Large intestine (tissue), 3 donors: ENCODE measurements at regions not wholly inside any gene's neighbourhood (a gene's known extent, or its start where the extent isn't known, plus 50 kb on each side); places are given as distances from the start of the nearest gene placed in this dataset.

Experiments used
- DNase-seq, 2 donors: peaks; one replicate each; pipeline versions ENCODE4 v3.0.0 to v3.0.0-alpha.2; 2013
- H3K27ac ChIP-seq: one replicate; pipeline ENCODE4 v1.5.1; 2013; ENCODE audit warnings: low read length
- H3K27me3 ChIP-seq: 2 replicates; pipeline ENCODE4 v1.6.1; 2013; ENCODE audit warnings: low read length; ENCODE audit not compliant: control insufficient read depth, insufficient read depth
- H3K36me3 ChIP-seq: 2 replicates; pipeline ENCODE4 v1.6.1; 2013; ENCODE audit warnings: low read length; ENCODE audit not compliant: control insufficient read depth, insufficient read depth
- H3K4me1 ChIP-seq: one replicate; pipeline ENCODE4 v1.6.1; 2013; ENCODE audit warnings: low read length; ENCODE audit not compliant: control insufficient read depth, insufficient read depth
- H3K4me3 ChIP-seq: one replicate; pipeline ENCODE4 v1.5.1; 2013; ENCODE audit warnings: low read length
- H3K9me3 ChIP-seq: one replicate; pipeline ENCODE4 v1.6.1; 2013; ENCODE audit warnings: mild to moderate bottlenecking, low read depth, low read length, moderate library complexity; ENCODE audit not compliant: control insufficient read depth
- WGBS: methylation state at CpG from one replicate; pipeline ENCODE4 v1.1.5; 2013; ENCODE audit warnings: low lambda C conversion rate; ENCODE audit not compliant: insufficient coverage; 5-methylcytosine and 5-hydroxymethylcytosine counted together

DNA sequence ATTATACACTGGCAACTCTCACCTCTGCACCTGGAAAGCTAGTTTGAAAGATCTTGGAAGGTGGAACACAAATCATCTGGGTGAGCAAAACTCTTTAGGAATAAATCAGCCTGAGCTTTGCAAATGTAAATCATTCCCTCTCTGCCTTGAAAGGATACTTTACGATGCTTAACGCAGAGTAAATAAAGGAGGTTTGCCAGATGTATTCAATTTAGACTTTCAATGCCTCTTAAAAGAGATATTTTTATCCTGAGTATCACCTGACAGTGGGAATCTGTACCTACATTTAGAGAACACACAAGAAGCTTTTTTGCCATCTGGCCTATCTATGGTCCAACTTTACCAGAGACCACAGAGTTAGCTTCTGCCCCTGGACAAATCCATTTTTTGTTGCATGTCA lies 983.2 kb upstream of the CDH2 start:
- Histone ChIP-seq H3K36me3 (no peaks in the 10 kb centered on the region), H3K4me3 (no peak overlapping the region), H3K4me1 (no peaks in the 10 kb centered on the region), H3K9me3 (no peaks in the 10 kb centered on the region), H3K27ac (no peak overlapping the region), H3K27me3 (no peaks in the 10 kb centered on the region)
- no peak for DNase-seq
- no CpG with 5 or more reads among the region's 2 CpGs for WGBS

DNA sequence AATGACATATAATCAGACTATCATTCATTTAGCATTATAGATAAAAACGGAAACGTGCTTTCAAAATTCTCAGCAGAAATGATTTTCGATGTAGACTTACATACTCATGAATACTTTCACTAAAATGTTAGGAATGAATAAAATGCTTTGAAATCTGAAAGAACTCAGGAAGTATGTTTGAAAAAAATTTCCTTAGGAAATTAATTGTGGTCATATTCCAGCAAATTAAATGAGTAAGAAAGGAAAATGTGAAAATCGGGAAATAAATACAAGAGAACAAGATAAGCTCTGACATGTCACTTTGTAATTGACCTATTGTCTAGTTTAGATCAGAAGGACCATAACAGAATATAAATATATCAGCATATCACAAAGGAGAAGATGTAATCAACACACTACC lies 981.0 kb upstream of the CDH2 start:
- DNase-seq: no peak
- WGBS: 94% methylated on average over 4 of the region's 4 CpGs
- no peak overlapping the region for H3K27ac ChIP-seq

DNA sequence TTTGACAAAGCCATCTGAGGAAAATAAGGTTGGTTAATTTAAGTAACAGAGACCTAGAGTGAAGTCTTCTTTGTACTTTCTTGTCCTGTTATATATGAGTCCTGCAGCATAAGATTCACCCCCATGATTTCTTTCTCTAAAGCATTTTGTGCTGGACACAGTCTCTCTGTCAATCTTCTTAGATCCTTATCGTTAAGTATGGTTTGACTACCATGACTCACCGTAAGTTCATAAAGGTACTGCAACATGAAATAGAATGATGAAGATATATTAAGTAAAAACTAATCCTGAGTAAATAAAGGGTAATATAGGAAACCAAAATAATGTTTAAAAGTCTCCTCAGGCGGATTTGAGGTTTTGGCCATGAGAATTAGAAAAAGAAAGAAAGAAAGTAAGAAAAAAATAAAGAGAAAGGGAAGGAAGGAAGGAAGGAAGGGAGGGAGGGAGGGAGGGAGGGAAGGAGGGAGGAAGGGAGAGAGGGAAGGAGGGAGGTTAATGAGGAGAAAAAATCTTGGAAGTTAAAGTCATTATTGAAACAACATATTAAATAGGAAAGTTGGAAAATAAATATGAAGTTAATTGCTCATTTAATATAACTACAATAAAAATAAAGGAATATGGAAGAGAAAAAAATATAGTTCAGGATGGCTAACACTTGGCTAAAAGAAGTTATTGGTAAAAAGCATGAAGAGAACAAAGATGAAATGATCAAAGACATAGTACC lies 980.3 kb upstream of the CDH2 start:
- Histone ChIP-seq H3K4me1 (no peaks in the 10 kb centered on the region), H3K27me3 (no peaks in the 10 kb centered on the region), H3K9me3 (peaks cover 3% of the 10 kb centered on the region), H3K27ac (no peak overlapping the region), H3K36me3 (no peaks in the 10 kb centered on the region), H3K4me3 (no peak overlapping the region)
- WGBS: 80% methylated on average over 3 of the region's 3 CpGs
- DNase-seq: no peak

More for the DNA sequence above, 981.0 kb upstream of the CDH2 start:
- H3K9me3 ChIP-seq: peaks cover 3% of the 10 kb centered on the region
- H3K4me1 ChIP-seq: no peaks in the 10 kb centered on the region
- H3K27me3 ChIP-seq: no peaks in the 10 kb centered on the region
- no peak overlapping the region for H3K4me3 ChIP-seq
- H3K36me3 ChIP-seq: no peaks in the 10 kb centered on the region

DNA sequence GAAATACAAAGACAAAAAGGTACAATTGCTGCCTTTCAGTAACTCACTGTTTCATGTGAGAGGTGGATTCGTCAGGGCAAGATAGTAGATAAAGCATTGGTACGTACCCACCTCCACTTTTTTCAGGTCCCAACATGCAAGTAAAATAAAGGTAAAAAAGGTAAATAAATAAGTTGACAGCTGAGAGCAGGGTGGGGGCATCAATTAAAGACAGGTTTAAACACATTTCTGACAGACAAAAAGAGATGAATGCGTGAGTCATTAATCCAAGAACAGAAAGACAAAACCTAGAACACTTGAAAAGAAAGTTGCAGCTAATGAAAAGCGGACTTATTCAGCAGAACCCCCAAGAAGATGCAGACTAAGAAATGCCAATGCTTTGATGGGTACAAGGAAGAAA lies 979.6 kb upstream of the CDH2 start:
- no peak overlapping the region for H3K4me3 ChIP-seq
- peaks cover 3% of the 10 kb centered on the region for H3K9me3 ChIP-seq
- H3K27me3 ChIP-seq: no peaks in the 10 kb centered on the region
- no peak overlapping the region for H3K27ac ChIP-seq
- no peak for DNase-seq
- H3K36me3 ChIP-seq: no peaks in the 10 kb centered on the region
- WGBS: 93% methylated on average over 3 of the region's 4 CpGs
- H3K4me1 ChIP-seq: no peaks in the 10 kb centered on the region

DNA sequence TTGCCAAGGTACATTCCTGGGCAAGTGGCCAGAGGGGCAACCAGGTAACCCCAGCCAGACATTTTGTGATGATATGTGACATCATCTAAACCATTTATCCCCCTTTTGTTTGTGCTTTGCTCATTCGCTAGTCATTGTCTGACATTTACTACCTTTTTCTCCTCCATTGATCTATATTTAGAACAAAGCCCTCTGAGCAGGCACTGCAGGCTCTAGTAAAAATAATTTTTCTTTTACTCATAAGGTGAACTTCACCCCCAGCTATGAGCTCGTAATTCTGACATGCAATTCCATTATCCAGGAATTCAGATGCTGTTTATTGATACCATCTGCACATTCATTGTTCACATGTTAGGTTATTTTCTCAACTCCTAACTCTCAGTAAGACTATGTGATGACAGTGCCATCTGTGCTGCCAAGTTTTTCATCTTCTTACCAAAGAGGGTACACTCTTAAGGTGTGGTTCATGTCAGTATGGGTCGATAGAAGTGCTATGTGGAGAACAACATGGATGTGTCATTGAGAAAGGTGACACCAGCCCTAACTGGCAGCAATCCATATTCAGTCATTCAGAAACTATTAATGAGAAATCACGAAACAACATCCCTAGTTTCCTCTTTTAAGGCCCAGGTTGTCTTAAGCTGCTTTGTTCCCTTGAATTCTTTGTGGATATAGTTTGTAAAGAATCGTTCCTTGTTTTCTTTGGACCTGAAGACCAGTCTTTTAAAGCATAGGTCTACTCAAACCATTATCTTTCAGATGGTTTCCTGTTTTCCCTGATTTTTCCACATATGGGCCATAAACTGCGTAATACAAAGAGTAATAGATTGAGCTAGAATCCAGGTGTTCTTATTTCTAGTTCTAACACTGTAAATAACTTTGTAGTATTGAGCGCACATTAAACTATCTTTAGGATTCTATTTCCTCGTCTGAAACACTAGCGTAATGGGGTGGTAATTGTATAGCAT lies 978.1 kb upstream of the CDH2 start:
- Histone ChIP-seq H3K36me3 (no peaks in the 10 kb centered on the region), H3K9me3 (peaks cover 3% of the 10 kb centered on the region), H3K27me3 (no peaks in the 10 kb centered on the region), H3K4me1 (no peaks in the 10 kb centered on the region), H3K4me3 (no peak overlapping the region), H3K27ac (no peak overlapping the region)
- WGBS: 77% methylated on average over 6 of the region's 9 CpGs
- DNase-seq: no peak

DNA sequence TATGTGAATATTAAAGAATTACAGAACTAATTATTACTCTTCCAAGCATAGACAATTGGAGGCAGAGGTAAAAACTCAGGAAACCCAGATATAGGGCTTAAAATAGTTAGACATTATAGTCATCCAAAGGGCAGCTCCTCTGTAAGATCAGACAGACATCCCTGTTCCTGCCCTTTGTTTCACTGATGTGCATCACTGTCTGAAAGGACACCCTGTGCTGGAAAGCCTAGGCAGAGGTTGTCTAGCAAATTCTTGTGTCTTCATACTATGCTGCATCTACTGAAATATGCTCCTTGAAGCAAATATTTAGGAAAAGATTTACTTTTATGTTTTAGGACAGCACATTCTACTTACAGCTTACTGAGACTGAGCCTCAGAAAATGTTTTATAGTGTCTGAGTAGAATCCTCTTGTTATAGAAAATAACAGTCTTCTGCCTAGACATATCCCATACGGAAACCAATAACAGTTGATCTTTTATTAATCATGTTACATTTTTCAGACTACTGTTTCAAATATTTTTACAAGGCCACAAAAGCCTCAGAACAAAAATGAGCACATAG lies 977.3 kb upstream of the CDH2 start:
- Histone ChIP-seq H3K27me3 (no peaks in the 10 kb centered on the region), H3K9me3 (peaks cover 3% of the 10 kb centered on the region), H3K27ac (no peak overlapping the region), H3K4me1 (no peaks in the 10 kb centered on the region), H3K36me3 (no peaks in the 10 kb centered on the region), H3K4me3 (no peak overlapping the region)
- WGBS: 100% methylated on average over 1 of the region's 1 CpG
- DNase-seq: no peak

DNA sequence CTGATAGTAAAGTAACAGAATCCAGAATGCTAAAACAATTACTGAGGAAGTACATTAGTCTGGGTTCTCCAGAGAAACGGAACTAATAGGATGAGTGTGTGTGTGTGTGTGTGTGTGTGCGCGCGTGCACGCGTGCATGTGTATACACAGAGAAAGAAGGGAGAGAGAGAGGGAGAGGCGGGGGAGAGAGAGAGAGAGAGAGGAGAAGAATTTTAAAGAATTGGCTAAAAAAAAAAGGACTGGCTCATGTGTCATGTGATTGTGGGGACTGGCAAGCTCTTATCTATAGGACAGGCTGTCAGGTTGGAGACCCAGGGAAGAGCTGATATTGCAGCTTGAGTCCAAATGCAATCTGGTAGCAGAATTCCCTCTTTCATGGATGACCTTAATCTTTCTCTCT lies 976.2 kb upstream of the CDH2 start:
- no peaks in the 10 kb centered on the region for H3K27me3 ChIP-seq
- whole genome bisulfite sequencing: 53% methylated on average over 3 of the region's 7 CpGs
- DNase-seq: no peak
- no peak overlapping the region for H3K4me3 ChIP-seq
- no peaks in the 10 kb centered on the region for H3K36me3 ChIP-seq
- H3K27ac ChIP-seq: no peak overlapping the region
- no peaks in the 10 kb centered on the region for H3K4me1 ChIP-seq
- peaks cover 3% of the 10 kb centered on the region for H3K9me3 ChIP-seq

DNA sequence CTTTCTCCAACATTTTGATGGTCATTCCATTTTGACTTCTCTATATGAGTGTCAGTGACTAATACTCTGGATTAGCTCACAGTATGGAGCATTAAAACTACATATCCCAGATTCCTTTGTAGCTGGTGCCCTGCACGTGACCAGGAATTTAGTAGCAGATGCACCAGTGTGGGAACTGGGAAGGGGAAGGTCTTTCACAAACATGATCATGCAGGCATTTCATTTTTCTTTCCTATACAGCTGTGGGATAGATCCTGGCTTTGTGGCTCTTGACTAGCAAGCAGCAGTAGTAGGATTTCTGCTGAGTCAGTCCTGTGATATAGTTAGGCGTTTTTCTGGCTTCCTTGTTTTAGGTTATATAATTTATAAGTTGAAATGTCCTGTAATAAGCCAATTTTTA lies 971.0 kb upstream of the CDH2 start:
- Histone ChIP-seq H3K27ac (no peak overlapping the region), H3K27me3 (no peaks in the 10 kb centered on the region), H3K9me3 (peaks cover under 1% of the 10 kb centered on the region), H3K4me1 (no peaks in the 10 kb centered on the region), H3K4me3 (no peak overlapping the region), H3K36me3 (no peaks in the 10 kb centered on the region)
- no CpG with 5 or more reads among the region's 2 CpGs for WGBS
- no peak for DNase-seq

DNA sequence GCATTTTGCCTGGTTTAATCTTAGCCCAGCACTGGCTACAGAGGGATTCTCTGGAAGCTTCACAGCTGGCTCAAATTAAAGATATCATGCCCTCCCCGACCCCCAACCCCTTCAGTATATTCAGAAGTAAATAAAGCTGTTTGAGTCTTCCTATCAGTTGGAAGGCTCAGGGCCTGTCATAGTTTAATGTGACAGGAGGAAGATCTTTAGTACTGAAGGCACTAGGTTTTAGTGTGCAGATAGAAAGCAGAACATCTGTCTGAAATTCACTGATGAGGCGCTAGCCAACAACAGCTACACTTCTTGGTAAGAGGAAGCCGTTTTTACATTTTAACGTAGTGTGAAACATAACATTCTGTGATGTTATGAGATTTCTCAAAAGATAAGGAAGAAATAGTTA lies 969.1 kb upstream of the CDH2 start:
- H3K9me3 ChIP-seq: no peaks in the 10 kb centered on the region
- H3K4me3 ChIP-seq: no peak overlapping the region
- H3K27ac ChIP-seq: no peak overlapping the region
- H3K27me3 ChIP-seq: no peaks in the 10 kb centered on the region
- 67% methylated on average over 3 of the region's 4 CpGs for WGBS
- no peaks in the 10 kb centered on the region for H3K4me1 ChIP-seq
- DNase-seq: no peak
- H3K36me3 ChIP-seq: no peaks in the 10 kb centered on the region

DNA sequence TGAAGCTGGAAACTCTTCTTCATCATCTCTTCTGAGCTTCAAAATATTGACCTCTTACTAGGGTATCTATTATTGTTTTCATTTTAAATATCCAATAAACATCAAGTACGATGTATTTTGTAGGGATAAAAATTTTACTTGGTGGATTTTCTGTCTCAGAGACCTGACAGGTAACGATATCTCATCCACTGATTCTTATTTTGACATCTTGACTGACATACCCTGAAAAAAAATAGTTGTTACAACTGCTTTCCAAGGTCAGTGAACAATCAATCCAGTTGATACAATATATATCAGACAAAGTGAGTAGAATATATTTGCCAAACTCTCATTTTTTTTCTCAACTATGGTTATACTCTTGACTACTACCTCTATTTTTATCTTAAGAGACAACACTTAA lies 963.7 kb upstream of the CDH2 start:
- 100% methylated on average over 2 of the region's 2 CpGs for WGBS
- no peaks in the 10 kb centered on the region for H3K36me3 ChIP-seq
- H3K27ac ChIP-seq: no peak overlapping the region
- no peaks in the 10 kb centered on the region for H3K27me3 ChIP-seq
- DNase-seq: no peak
- H3K9me3 ChIP-seq: no peaks in the 10 kb centered on the region
- no peaks in the 10 kb centered on the region for H3K4me1 ChIP-seq
- no peak overlapping the region for H3K4me3 ChIP-seq
